ENCODE measurements at regions not wholly inside any gene's neighbourhood (a gene's known extent, or its start where the extent isn't known, plus 50 kb on each side); places are given as distances from the start of the nearest gene placed in this dataset.

DNA sequence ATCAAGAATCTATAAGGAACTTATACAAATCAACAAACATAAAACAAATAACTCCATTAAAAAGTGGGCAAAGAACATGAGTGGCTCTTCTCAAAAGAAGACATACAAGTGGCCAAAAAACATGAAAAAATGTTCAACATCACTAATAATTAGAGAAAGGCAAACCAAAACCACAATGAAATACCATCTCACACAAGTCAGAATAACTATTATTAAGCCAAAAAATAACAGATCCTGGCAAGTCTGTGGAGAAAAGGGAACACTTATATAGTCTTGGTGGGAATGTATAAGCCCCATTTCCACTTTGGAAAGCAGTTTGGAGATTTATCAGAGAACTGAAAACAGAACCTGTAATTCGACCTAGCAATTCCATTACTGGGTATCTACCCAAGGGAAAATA is 921.0 kb downstream of the KCNA4 start:
- TF ChIP-seq, protein P1, sequence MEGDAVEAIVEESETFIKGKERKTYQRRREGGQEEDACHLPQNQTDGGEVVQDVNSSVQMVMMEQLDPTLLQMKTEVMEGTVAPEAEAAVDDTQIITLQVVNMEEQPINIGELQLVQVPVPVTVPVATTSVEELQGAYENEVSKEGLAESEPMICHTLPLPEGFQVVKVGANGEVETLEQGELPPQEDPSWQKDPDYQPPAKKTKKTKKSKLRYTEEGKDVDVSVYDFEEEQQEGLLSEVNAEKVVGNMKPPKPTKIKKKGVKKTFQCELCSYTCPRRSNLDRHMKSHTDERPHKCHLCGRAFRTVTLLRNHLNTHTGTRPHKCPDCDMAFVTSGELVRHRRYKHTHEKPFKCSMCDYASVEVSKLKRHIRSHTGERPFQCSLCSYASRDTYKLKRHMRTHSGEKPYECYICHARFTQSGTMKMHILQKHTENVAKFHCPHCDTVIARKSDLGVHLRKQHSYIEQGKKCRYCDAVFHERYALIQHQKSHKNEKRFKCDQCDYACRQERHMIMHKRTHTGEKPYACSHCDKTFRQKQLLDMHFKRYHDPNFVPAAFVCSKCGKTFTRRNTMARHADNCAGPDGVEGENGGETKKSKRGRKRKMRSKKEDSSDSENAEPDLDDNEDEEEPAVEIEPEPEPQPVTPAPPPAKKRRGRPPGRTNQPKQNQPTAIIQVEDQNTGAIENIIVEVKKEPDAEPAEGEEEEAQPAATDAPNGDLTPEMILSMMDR (IDR thresholded peaks at IDR 0.05; ENCODE audit: insufficient read depth, low read length): no peak
- TF ChIP-seq, protein P2, sequence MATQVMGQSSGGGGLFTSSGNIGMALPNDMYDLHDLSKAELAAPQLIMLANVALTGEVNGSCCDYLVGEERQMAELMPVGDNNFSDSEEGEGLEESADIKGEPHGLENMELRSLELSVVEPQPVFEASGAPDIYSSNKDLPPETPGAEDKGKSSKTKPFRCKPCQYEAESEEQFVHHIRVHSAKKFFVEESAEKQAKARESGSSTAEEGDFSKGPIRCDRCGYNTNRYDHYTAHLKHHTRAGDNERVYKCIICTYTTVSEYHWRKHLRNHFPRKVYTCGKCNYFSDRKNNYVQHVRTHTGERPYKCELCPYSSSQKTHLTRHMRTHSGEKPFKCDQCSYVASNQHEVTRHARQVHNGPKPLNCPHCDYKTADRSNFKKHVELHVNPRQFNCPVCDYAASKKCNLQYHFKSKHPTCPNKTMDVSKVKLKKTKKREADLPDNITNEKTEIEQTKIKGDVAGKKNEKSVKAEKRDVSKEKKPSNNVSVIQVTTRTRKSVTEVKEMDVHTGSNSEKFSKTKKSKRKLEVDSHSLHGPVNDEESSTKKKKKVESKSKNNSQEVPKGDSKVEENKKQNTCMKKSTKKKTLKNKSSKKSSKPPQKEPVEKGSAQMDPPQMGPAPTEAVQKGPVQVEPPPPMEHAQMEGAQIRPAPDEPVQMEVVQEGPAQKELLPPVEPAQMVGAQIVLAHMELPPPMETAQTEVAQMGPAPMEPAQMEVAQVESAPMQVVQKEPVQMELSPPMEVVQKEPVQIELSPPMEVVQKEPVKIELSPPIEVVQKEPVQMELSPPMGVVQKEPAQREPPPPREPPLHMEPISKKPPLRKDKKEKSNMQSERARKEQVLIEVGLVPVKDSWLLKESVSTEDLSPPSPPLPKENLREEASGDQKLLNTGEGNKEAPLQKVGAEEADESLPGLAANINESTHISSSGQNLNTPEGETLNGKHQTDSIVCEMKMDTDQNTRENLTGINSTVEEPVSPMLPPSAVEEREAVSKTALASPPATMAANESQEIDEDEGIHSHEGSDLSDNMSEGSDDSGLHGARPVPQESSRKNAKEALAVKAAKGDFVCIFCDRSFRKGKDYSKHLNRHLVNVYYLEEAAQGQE (IDR thresholded peaks at IDR 0.05; ENCODE audit: insufficient replicate concordance, low read depth): no peak
- no peak for TF ChIP-seq POLR2AphosphoS5 (IDR thresholded peaks at IDR 0.05; ENCODE audit: low read depth)
- no peak for TF ChIP-seq GABPA (IDR thresholded peaks at IDR 0.05; ENCODE audit: low read depth)
- no peak for TF ChIP-seq SPI1 (IDR thresholded peaks at IDR 0.05; ENCODE audit: borderline replicate concordance, low read depth)

Measured in HL-60 (cell line).